Gastroesophageal sphincter (tissue), 4 donors: ENCODE measurements at regions not wholly inside any gene's neighbourhood (a gene's known extent, or its start where the extent isn't known, plus 50 kb on each side); places are given as distances from the start of the nearest gene placed in this dataset.
"Not testable (repeated sequence)": the region's sequence is repeated elsewhere in the genome, so short reads cannot be mapped to it uniquely, and the experiment has no call there.

Experiments used
- ATAC-seq: fragments of 150-250 bp; one replicate; pipeline ENCODE4 v1.9.1; 2016; ENCODE audit warnings: mild to moderate bottlenecking, moderate library complexity
- H3K27ac ChIP-seq, 4 donors: fragments of 200-600 bp; sonication (generic) in 3 of 4; 1 replicate in 3 of 4; 2 replicates in 1 of 4; pipeline ENCODE4 v1.5.1; 2016 to 2019
- H3K27me3 ChIP-seq: fragments of 200-600 bp; sonication (generic); one replicate; pipeline ENCODE4 v1.5.1; 2019
- H3K36me3 ChIP-seq, 2 donors: fragments of 200-600 bp; sonication (generic); one replicate each; pipeline ENCODE4 v1.5.1; 2019; ENCODE audit warnings: control low read depth in 1 of 2
- H3K4me1 ChIP-seq, 3 donors: fragments of 200-600 bp; sonication (generic); 1 replicate in 2 of 3; 2 replicates in 1 of 3; pipeline ENCODE4 v1.5.1; 2016 to 2019; ENCODE audit warnings: control low read depth in 2 of 3
- H3K4me3 ChIP-seq, 2 donors: fragments of 200-600 bp; sonication (generic); one replicate each; pipeline ENCODE4 v1.5.1; 2019; ENCODE audit warnings: mild to moderate bottlenecking in 1 of 2, moderate library complexity in 1 of 2
- H3K9me3 ChIP-seq, 3 donors: fragments of 200-600 bp; sonication (generic); one replicate each; pipeline ENCODE4 v1.5.1; 2017 to 2019; ENCODE audit warnings: control low read depth in 2 of 3
- EP300 ChIP-seq: sonication (generic); formaldehyde crosslinking; IDR thresholded peaks from one replicate; pipeline ENCODE4 v1.6.1; 2017; ENCODE audit warnings: antibody characterized with exemption, mild to moderate bottlenecking
- POLR2A ChIP-seq, 2 donors: fragments of 450-650 bp; IDR thresholded peaks; one replicate each; pipeline ENCODE4 v1.6.1; 2017; ENCODE audit warnings: antibody characterized with exemption in 2 of 2, mild to moderate bottlenecking in 2 of 2, moderate library complexity in 1 of 2
- POLR2AphosphoS5 ChIP-seq: sonication (generic); formaldehyde crosslinking; IDR thresholded peaks from one replicate; pipeline ENCODE4 v1.6.1; 2017; ENCODE audit warnings: antibody characterized with exemption
- WGBS, 2 donors: methylation state at CpG; one replicate each; pipeline ENCODE4 v1.1.5; 2018; ENCODE audit warnings: low coverage in 1 of 2; 5-methylcytosine and 5-hydroxymethylcytosine counted together
- TF ChIP-seq, protein P1 (sequence below), 4 experiments: fragments of 200-600 bp in 2 of 4; fragments of 450-650 bp in 2 of 4; sonication (generic) in 1 of 4; IDR thresholded peaks; one replicate each; pipeline ENCODE4 v1.5.1; 2017 to 2019; ENCODE audit warnings: antibody characterized with exemption in 4 of 4, mild to moderate bottlenecking in 2 of 4, moderate library complexity in 2 of 4

DNA sequence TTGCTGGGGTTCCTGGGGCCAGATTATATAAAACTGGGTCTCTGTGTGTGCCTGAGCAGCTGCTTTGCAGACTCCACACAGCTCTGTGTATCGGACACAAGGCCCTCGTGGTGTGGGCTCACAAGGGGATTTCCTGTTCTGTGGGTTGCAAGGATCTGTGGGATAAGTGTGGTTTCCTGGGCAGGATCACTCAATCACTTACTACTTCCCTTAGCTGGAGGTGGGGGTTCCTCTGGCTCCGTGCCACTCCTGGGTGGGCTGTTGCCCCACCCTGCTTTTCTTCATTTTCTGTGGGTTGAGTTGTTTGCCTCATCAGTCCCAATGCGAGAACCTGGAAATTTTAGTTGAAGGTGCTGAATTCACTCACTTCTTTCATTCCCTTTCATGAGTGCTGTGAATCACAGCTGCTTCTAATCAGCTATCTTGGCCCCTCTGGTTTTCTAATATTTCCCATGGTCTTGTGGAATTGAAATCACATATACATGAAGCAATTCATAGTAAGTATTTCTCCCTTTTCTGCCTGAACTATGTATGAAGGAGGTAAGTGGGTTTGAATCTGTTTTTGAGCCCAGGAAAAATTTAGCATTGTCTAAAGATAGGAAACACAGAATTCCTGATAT lies 196.3 kb downstream of the DCDC2C start:
- WGBS, 2 donors: 28% methylated on average over 2 of the region's 4 CpGs; no CpG with 5 or more reads in 1 of the 2 donors
- TF ChIP-seq, protein P1, sequence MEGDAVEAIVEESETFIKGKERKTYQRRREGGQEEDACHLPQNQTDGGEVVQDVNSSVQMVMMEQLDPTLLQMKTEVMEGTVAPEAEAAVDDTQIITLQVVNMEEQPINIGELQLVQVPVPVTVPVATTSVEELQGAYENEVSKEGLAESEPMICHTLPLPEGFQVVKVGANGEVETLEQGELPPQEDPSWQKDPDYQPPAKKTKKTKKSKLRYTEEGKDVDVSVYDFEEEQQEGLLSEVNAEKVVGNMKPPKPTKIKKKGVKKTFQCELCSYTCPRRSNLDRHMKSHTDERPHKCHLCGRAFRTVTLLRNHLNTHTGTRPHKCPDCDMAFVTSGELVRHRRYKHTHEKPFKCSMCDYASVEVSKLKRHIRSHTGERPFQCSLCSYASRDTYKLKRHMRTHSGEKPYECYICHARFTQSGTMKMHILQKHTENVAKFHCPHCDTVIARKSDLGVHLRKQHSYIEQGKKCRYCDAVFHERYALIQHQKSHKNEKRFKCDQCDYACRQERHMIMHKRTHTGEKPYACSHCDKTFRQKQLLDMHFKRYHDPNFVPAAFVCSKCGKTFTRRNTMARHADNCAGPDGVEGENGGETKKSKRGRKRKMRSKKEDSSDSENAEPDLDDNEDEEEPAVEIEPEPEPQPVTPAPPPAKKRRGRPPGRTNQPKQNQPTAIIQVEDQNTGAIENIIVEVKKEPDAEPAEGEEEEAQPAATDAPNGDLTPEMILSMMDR (IDR thresholded peaks at IDR 0.05): no peak
- no peak for TF ChIP-seq POLR2AphosphoS5
- TF ChIP-seq POLR2A (IDR thresholded peaks at IDR 0.05): no peak
- TF ChIP-seq EP300: no peak
- H3K27me3 ChIP-seq: peaks cover 14% of the 10 kb centered on the region
- no peak for ATAC-seq
- no peaks in the 10 kb centered on the region for H3K36me3 ChIP-seq
- no peak overlapping the region for H3K4me3 ChIP-seq
- no peaks in the 10 kb centered on the region for H3K9me3 ChIP-seq
- H3K27ac ChIP-seq: no peak overlapping the region
- no peaks in the 10 kb centered on the region for H3K4me1 ChIP-seq

GRCh38 chr2:3902131-3902530 lies 198.8 kb downstream of the DCDC2C start:
- no peak overlapping the region for H3K4me3 ChIP-seq
- H3K27me3 ChIP-seq: peaks cover 7% of the 10 kb centered on the region
- TF ChIP-seq POLR2A (IDR thresholded peaks at IDR 0.05): no peak
- no peak for TF ChIP-seq POLR2AphosphoS5
- TF ChIP-seq, protein P1 (IDR thresholded peaks at IDR 0.05): no peak
- no peak for TF ChIP-seq EP300
- H3K36me3 ChIP-seq: no peaks in the 10 kb centered on the region
- H3K4me1 ChIP-seq: no peaks in the 10 kb centered on the region
- peak; percentile 39 for ATAC-seq
- H3K27ac ChIP-seq: no peak overlapping the region
- H3K9me3 ChIP-seq: no peaks in the 10 kb centered on the region
- WGBS, 2 donors: 77 to 82% methylated on average over 7 of the region's 8 CpGs

- Histone ChIP-seq H3K9me3 (peaks cover 0 to 9% (median 0%) of the 10 kb centered on the region in 3 donors), H3K36me3 (no peaks in the 10 kb centered on the region), H3K4me1 (no peaks in the 10 kb centered on the region), H3K27me3 (peaks cover 7% of the 10 kb centered on the region), H3K4me3 (no peak overlapping the region), H3K27ac (no peak overlapping the region)
- 89 to 91% methylated on average over 4 to 6 of the region's 6 CpGs for WGBS, 2 donors
- ATAC-seq: no peak
- TF ChIP-seq EP300 (no peak), POLR2A (IDR thresholded peaks at IDR 0.05) (no peak), POLR2AphosphoS5 (no peak)
- TF ChIP-seq, protein P1 (IDR thresholded peaks at IDR 0.05): no peak
Measured at GRCh38 chr2:3904061-3904460, 200.7 kb downstream of the DCDC2C start.

DNA sequence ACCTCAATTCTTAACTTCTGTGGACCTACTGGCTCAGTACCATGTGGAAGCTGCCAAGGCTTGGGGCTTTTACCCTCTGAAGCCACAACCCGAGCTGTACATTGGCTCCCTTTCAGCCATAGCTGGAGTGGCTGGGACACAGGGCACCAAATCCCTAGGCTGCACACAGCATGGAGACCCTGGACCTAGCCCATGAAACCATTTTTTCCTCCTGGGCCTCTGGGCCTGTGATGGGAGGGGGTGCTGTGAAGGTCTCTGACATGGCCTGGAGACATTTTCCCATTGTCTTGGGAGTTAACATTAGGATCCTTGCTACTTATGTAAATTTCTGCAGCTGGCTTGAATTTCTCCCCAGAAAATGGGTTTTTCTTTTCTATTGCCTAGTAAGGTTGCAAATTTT lies 205.1 kb downstream of the DCDC2C start:
- not testable (repeated sequence) for H3K27ac ChIP-seq, H3K27me3 ChIP-seq, H3K4me1 ChIP-seq, H3K9me3 ChIP-seq, H3K4me3 ChIP-seq, H3K36me3 ChIP-seq, ATAC-seq
- WGBS, 2 donors: no CpG with 5 or more reads among the region's 1 CpG

GRCh38 chr2:3911882-3912455 lies 208.6 kb downstream of the DCDC2C start:
- peaks cover 0 to 9% (median 0%) of the 10 kb centered on the region in 3 donors for H3K9me3 ChIP-seq
- TF ChIP-seq EP300: no peak
- H3K36me3 ChIP-seq: no peaks in the 10 kb centered on the region
- H3K27ac ChIP-seq: no peak overlapping the region
- no peak overlapping the region for H3K4me3 ChIP-seq
- ATAC-seq: no peak
- H3K4me1 ChIP-seq: no peaks in the 10 kb centered on the region
- H3K27me3 ChIP-seq: no peaks in the 10 kb centered on the region
- WGBS, 2 donors: 69 to 79% methylated on average over 5 to 10 of the region's 13 CpGs

GRCh38 chr2:3913166-3913565 lies 209.8 kb downstream of the DCDC2C start:
- no peaks in the 10 kb centered on the region for H3K4me1 ChIP-seq
- peaks cover 0 to 5% (median 0%) of the 10 kb centered on the region in 3 donors for H3K9me3 ChIP-seq
- TF ChIP-seq EP300 (no peak), POLR2A (IDR thresholded peaks at IDR 0.05) (no peak), POLR2AphosphoS5 (no peak)
- TF ChIP-seq, protein P1 (IDR thresholded peaks at IDR 0.05): no peak
- WGBS, 2 donors: 68 to 70% methylated on average over 7 to 11 of the region's 12 CpGs
- ATAC-seq: no peak
- H3K27ac ChIP-seq: peak overlapping the region in 1 of 4 donors; percentile 27
- no peaks in the 10 kb centered on the region for H3K36me3 ChIP-seq
- no peak overlapping the region for H3K4me3 ChIP-seq
- H3K27me3 ChIP-seq: no peaks in the 10 kb centered on the region
